Spleen (tissue), 7 donors: ENCODE measurements at regions not wholly inside any gene's neighbourhood (a gene's known extent, or its start where the extent isn't known, plus 50 kb on each side); places are given as distances from the start of the nearest gene placed in this dataset.

Source experiments
- CTCF ChIP-seq, 11 experiments: fragments of 200-600 bp in 7 of 11; fragments of 450-650 bp in 4 of 11; sonication (generic) in 4 of 11; IDR thresholded peaks in 8 of 11; conservative IDR thresholded peaks in 3 of 11; 1 replicate in 7 of 11; 2 replicates in 4 of 11; pipeline versions ENCODE4 v1.4.0 to v1.8.0; 2016 to 2021; ENCODE audit warnings: antibody characterized with exemption in 11 of 11, inconsistent platforms in 4 of 11, mild to moderate bottlenecking in 1 of 11
- POLR2A ChIP-seq, 3 donors: fragments of 450-650 bp; IDR thresholded peaks; one replicate each; pipeline ENCODE4 v1.5.1; 2017; ENCODE audit warnings: antibody characterized with exemption in 3 of 3, mild to moderate bottlenecking in 1 of 3
- donor health status: DM: no; HTN: no; CAD: no; lungs with moderate emphysema.
- donor health status: DM: no; HTN: no; CAD: no.
- donor health status: DM: no; HTN: no; CAD: no.

- TF ChIP-seq CTCF (IDR thresholded peaks at IDR 0.05 in 8 of 11, conservative IDR thresholded peaks at IDR 0.05 in 3 of 11), result no peak
- no peak for TF ChIP-seq POLR2A (IDR thresholded peaks at IDR 0.05)
Observed at GRCh38 chr6:71585472-71585871, 296.9 kb downstream of the OGFRL1 start.
